Epithelial cell of proximal tubule (primary cell): ENCODE measurements at regions not wholly inside any gene's neighbourhood (a gene's known extent, or its start where the extent isn't known, plus 50 kb on each side); places are given as distances from the start of the nearest gene placed in this dataset.

ENCODE experiments used
- DNase-seq: peaks from one replicate; pipeline ENCODE4 v3.0.0-alpha.2; 2011; ENCODE audit warnings: low read depth
- H3K4me3 ChIP-seq: 2 replicates; pipeline ENCODE4 v1.5.1; 2011; ENCODE audit warnings: low read depth, mild to moderate bottlenecking, low read length
- TF ChIP-seq, protein P1 (sequence below): conservative IDR thresholded peaks from 2 replicates; pipeline ENCODE4 v1.5.1; 2012; ENCODE audit warnings: low read depth, mild to moderate bottlenecking, low read length

- no peak overlapping the region for H3K4me3 ChIP-seq
- no peak for DNase-seq
- TF ChIP-seq, protein P1, sequence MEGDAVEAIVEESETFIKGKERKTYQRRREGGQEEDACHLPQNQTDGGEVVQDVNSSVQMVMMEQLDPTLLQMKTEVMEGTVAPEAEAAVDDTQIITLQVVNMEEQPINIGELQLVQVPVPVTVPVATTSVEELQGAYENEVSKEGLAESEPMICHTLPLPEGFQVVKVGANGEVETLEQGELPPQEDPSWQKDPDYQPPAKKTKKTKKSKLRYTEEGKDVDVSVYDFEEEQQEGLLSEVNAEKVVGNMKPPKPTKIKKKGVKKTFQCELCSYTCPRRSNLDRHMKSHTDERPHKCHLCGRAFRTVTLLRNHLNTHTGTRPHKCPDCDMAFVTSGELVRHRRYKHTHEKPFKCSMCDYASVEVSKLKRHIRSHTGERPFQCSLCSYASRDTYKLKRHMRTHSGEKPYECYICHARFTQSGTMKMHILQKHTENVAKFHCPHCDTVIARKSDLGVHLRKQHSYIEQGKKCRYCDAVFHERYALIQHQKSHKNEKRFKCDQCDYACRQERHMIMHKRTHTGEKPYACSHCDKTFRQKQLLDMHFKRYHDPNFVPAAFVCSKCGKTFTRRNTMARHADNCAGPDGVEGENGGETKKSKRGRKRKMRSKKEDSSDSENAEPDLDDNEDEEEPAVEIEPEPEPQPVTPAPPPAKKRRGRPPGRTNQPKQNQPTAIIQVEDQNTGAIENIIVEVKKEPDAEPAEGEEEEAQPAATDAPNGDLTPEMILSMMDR, result no peak
Measured at GRCh38 chr5:114174837-114175236, 187.0 kb upstream of the KCNN2 start.

GRCh38 chr5:114176356-114176755, 185.5 kb upstream of the KCNN2 start:
- no peak overlapping the region for H3K4me3 ChIP-seq
- TF ChIP-seq, protein P1, result no peak
- DNase-seq, result no peak

DNA sequence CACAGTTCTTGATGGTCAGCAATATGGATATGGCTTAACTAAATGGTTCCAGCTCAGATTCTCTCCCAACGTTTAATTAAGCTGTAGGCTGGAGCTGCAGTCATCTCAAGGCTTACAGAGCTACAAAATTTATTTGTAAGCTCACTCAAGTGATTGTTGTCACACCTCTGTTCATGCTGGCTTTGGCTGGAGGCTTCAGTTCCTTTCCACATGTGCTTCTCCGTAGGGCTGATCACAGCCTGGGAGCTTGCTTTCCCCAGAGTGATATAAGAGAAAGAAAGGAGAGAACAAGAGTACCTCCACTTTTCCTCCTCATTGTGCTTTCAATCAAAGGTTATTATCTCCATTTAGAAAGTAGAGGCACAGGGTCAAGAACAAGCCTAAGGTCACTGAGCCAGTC, 182.7 kb upstream of the KCNN2 start:
- H3K4me3 ChIP-seq, result no peak overlapping the region

GRCh38 chr5:114184006-114184405, 177.9 kb upstream of the KCNN2 start:
- TF ChIP-seq, protein P1, result no peak
- H3K4me3 ChIP-seq, result no peak overlapping the region
- no peak for DNase-seq

More for the DNA sequence above, 182.7 kb upstream of the KCNN2 start:
- TF ChIP-seq, protein P1, result no peak
- DNase-seq, result no peak

- H3K4me3 ChIP-seq, result no peak overlapping the region
- TF ChIP-seq, protein P1, result no peak
- no peak for DNase-seq
Measured at GRCh38 chr5:114185274-114185673, 176.6 kb upstream of the KCNN2 start.

GRCh38 chr5:114191441-114191840, 170.4 kb upstream of the KCNN2 start:
- TF ChIP-seq, protein P1, result no peak
- DNase-seq, result no peak
- H3K4me3 ChIP-seq, result no peak overlapping the region

DNA sequence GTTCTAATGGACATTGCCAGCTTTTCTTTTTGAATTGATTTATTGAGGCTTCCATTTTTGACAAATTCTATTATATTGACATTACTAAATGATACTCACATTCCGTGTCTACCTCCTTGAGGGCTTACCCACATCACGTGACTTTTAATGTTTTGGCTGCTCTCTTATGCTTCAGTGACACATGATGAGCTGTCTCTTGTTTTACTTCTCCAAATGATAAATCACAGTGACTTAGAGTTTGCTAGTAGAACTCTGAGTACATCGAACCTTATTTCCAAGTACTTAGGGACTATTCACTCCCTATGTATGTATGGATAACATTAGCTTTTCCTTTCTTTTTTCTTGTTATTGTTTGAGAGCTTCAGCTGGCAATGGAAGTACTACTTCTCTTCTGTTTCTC, 169.8 kb upstream of the KCNN2 start:
- TF ChIP-seq, protein P1, result no peak
- no peak overlapping the region for H3K4me3 ChIP-seq
- DNase-seq, result no peak
